ENCODE measurements at regions not wholly inside any gene's neighbourhood (a gene's known extent, or its start where the extent isn't known, plus 50 kb on each side); places are given as distances from the start of the nearest gene placed in this dataset.

GRCh38 chr2:75896779-75897366, 186.2 kb upstream of the GCFC2 start:
- no peak for TF ChIP-seq EZH2phosphoT487 (IDR thresholded peaks at IDR 0.05; ENCODE audit: insufficient read depth, low read depth)
- TF ChIP-seq EZH2 (IDR thresholded peaks at IDR 0.05; ENCODE audit: insufficient read depth, poor library complexity, severe bottlenecking): no peak

All from GM23248 (cell line).